HG03103 (cell line): ENCODE measurements at regions not wholly inside any gene's neighbourhood (a gene's known extent, or its start where the extent isn't known, plus 50 kb on each side); places are given as distances from the start of the nearest gene placed in this dataset.
A peak's percentile ranks its signal among the peaks of the same experiment; 100 is the strongest.

Experiments used
- ATAC-seq: cut with Tn5 transposase; IDR thresholded peaks from one replicate; pipeline ENCODE4 v1.9.1; 2021; ENCODE audit warnings: low read depth; ENCODE audit not compliant: unreplicated experiment

GRCh38 chr4:56210397-56210796 lies 176.9 kb downstream of the AASDH start:
- no peak for ATAC-seq

DNA sequence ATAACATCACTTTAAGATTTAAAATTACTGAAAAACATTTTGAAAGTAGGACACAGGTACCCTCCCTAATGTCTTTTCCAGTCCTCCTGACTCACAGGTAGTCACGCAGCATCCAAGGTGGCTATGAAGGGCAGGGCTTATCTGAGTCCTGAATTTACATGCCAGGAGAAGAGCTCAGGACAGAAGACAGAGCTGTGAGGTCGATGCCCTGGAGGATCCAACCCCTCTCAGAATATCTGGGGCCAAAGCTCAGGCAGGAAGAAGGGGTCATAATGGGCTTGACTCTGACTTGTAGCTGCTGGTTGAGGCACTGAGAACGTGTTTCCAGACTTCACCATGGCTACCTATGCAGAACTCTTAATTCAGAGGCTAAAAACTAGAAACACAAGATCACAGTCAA lies 177.5 kb downstream of the AASDH start:
- ATAC-seq: no peak

DNA sequence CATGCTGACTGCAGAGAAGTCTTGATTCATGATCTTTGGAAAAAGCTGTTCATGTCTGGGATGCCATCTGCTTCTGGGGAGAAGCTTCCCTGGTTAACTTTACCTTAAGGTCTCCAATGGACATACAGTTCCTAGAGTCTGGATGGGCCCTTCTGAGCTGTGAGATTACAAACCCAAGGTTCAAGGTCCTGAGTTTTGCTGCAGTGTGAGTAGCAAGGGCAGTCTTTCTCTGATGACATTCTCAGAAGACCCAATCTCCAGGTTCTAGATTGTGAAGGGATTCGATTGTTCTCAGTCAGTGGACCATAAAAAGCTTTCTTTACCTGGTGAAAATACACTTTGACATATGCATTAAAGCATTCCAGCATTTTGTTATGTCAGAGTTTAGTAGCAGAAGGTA lies 179.2 kb downstream of the AASDH start:
- no peak for ATAC-seq

- no peak for ATAC-seq
These were observed 181.0 kb downstream of the AASDH start for GRCh38 chr4:56206258-56206657.

DNA sequence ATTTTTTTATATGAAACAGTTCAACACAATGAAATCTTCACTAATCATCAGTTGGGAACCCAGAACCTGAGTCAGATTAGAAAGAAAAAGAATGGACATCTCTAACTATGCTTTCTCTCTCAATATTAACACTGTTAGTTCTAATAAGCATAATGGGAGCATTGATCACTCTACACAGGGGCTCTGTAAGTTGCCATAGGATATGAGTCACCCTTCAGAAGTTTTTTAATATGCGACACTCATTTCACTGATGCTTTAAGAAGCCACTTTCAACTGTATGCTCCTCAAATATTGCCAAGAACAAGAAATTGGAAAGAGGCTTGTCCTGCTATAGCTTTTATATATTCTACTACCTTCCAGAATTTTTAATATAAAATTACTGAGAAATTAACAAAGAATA lies 187.0 kb downstream of the AASDH start:
- ATAC-seq: no peak

DNA sequence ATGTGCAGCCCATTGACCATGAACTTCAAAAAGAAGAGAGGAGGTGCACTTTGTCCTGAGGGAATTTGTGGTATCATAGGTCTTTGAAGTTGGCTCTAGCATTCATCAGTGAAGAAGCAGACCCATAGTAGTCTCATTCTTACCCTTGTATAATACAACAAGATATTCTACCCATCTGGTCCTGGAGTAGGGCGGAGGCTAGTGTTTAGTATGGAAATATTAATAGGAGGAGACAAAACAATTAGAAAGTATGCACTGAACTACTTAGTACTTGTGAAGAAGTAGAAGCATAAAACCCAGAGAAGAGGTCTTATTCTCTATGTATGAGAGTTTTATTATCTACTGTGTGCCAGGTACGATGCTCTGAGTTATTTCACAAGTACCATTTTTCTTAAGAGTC lies 189.0 kb downstream of the AASDH start:
- no peak for ATAC-seq

- ATAC-seq: no peak
These were observed 189.9 kb downstream of the AASDH start for GRCh38 chr4:56197387-56197786.

- no peak for ATAC-seq
These were observed 192.3 kb downstream of the AASDH start for GRCh38 chr4:56195025-56195424.

DNA sequence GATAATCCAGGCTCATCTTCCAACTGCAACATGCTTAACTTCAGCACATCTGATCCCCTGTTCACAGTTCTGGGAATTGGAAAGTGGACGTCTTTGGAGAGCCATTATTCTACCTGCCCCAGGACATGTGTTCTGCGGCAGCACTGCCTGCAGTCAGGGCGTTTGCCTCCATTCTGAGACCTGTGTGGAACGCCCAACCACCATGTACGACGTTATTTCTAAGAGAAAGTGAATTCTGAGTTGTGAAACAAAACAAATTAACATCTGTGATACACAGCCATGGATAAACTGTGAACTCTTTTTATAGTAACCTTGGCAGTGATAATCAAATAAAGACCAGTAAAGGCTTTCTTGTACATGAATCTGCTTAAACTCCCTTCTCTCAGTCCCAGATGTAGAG lies 195.8 kb downstream of the AASDH start:
- no peak for ATAC-seq

GRCh38 chr4:56187688-56188087 lies 199.6 kb downstream of the AASDH start:
- ATAC-seq: no peak

DNA sequence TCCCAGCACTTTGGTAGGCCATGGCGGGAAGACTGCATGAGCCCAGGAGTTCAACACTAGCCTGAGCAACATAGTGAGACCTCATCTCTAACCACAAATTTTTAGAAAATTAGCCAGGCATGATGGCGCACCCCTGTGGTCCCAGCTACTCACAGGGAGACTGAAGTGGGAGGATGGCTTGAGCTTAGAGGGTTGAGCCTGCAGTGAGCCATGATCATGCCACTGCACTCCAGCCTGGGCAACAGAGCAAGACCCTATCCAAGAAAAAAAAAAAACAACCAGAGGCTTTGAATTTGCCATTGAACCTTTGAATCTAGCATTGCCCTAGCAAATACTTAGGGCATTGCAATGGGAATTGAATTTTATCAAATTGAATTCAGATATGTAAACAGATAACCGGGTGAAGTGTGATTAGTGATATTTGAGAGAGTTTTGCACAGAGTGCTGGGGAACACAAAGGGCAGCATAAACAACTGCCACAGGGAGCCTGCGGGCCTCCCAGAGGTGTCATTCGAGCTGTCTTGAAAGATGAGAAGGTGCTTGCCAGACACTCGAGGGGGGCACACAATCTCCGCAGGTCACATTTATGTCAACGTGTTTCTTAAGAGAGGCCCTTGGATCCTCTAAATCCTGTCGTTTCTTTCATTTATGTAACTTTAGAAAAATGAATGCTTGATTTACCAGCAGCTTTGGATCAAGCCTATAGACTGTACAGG lies 200.3 kb downstream of the AASDH start:
- no peak for ATAC-seq

DNA sequence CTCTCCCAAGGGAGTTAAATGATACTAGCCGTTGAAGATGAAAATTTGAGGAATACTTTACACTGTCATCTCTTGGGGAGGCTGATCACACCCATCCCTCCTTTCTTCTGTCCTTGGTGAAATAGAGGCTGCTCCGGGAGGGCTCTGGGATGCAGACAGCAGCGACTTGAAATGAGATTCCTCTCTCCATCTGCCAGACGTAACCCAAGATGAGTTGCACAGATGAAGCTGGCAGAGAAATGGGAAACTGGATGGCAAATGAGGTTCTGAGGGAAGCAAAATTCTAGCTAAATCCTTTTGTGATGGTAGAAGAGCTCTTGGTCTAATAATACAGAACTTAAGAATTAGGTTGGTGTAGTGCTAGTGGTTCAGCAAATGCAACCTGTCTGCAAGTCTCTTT lies 201.4 kb downstream of the AASDH start:
- no peak for ATAC-seq

GRCh38 chr4:56184214-56184613 lies 203.1 kb downstream of the AASDH start:
- no peak for ATAC-seq

DNA sequence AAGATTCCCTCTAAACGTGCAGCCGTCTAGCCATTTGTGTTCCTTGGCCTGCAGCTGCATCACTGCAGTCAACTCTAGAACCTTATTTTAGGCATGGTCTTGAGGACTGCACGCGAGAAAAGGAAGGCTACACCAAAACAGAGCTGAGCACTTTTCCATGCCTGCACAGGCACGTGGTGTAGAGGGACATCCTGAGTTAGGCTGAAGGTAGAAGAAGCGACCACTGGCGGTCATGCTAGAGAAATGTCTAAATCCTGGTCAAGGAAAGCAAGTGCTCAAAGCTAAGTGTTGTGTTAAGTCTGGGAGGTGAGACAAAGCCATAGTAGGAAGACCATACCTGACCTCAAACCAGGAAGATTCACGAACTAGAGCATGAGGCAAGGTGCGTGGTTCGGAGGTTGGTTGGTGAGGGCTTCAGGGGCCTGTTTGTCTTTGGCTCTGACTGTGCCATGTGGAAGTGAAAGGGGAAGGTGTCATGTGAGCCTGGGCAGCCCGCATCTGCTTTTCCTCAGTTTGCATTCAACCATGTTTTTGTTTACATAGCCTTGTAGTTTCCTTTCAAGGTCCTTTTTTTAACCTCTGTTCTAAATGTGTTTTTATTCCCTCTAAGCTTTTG lies 203.8 kb downstream of the AASDH start:
- peak; percentile 69 for ATAC-seq

- ATAC-seq: no peak
These were observed 204.9 kb downstream of the AASDH start for GRCh38 chr4:56182356-56182755.

DNA sequence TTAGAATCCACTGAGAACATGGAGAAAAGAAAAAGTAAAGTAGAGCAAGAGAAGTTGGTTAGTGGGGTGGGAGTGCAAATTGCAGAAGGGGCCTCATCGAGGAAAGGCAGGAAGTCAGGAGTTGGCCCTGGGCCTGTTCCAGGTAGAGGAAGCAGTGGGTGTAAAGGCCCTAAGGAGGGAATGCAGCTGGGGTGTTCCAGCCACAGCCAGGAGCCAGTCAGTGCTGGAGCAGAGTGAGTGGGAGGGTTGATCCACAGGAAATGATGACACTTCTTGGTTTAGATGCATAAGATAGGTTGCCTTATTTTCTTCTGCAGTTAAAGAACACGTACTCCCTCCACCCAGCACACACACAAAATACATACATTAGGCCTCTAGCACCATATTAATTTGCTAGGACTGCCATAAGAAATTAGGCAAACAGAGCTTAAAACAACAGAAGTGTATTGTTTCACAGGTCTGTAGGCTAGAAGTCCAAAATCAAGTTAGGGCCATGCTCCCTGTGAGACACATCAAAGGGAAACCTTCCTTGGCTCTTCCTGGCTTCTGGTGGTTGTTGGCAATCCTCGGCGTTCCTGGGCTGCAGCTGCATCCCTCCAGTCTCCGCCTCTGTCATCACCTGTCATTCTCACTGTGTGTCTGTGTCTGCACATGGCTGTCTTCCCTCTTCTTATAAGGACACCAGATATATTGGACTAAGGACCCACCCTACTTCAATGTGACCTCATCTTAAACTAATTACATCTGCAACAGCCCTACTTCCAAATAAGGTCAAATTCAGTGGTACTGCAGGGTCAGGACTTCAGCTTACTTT lies 205.9 kb downstream of the AASDH start:
- no peak for ATAC-seq

- no peak for ATAC-seq
These were observed 218.2 kb downstream of the AASDH start for GRCh38 chr4:56169061-56169460.

DNA sequence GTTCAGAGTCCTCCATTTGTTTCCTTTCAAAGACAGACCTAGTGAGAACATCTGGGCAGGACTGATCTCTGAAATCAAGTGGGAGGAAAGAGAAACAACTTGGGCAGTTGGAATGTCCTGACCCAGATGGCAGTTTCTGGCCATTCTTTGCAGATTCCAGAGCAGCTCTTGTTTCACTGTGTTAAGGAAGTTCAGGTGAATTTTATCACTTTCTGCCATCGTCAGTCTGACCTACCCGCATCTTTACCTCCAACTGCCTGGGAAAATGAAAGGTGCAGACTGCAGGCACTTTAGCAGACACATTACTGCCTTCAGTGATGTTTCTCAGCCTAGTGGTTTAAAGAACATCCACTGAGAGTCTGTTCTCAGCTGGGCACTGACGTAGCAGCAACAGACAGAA lies 216.2 kb downstream of the CEP135 start:
- no peak for ATAC-seq

GRCh38 chr4:56160636-56161035 lies 211.9 kb downstream of the CEP135 start:
- ATAC-seq: no peak

- no peak for ATAC-seq
These were observed 209.7 kb downstream of the CEP135 start for GRCh38 chr4:56158483-56158882.

DNA sequence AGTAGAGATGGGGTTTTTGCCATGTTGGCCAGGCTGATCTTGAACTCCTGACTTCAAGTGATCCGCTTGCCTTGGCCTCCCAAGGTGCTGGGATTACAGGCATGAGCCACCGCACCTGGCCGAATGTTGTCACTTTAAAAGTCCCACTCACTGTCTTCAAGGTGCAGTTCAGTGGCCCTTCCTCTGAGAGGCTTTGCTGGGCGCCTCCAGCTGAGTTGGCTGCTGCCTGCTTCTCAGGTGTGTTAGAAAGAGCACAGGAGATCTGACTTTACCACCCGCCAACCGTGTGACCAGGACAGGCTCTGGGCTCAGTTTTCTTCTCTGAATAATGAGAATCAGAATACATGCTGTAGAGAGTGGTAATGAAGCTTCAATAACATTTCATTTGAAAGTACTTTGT lies 207.4 kb downstream of the CEP135 start:
- ATAC-seq: no peak

GRCh38 chr4:56155432-56155831 lies 206.7 kb downstream of the CEP135 start:
- no peak for ATAC-seq
